Upper lobe of left lung (tissue), 6 donors: ENCODE measurements at regions not wholly inside any gene's neighbourhood (a gene's known extent, or its start where the extent isn't known, plus 50 kb on each side); places are given as distances from the start of the nearest gene placed in this dataset.
A peak's percentile ranks its signal among the peaks of the same experiment; 100 is the strongest.

ENCODE experiments used
- ATAC-seq, 2 donors: fragments of 200-7000 bp; cut with Tn5 transposase; one replicate each; pipeline ENCODE4 v1.9.1; 2022; ENCODE audit warnings: mild to moderate bottlenecking in 2 of 2, moderate library complexity in 2 of 2; ENCODE audit not compliant: low FRiP score in 2 of 2
- DNase-seq, 2 donors: peaks; one replicate each; pipeline ENCODE4 v3.0.0-alpha.2; 2019 to 2020
- H3K27ac ChIP-seq, 4 donors: fragments of 200-600 bp; sonication (generic); one replicate each; pipeline ENCODE4 v1.5.1; 2016 to 2019
- H3K27me3 ChIP-seq, 4 donors: fragments of 200-600 bp; sonication (generic); one replicate each; pipeline ENCODE4 v1.5.1; 2017 to 2019
- H3K36me3 ChIP-seq, 4 donors: fragments of 200-600 bp; sonication (generic); one replicate each; pipeline ENCODE4 v1.5.1; 2016 to 2019
- H3K4me1 ChIP-seq, 4 donors: fragments of 200-600 bp; sonication (generic); one replicate each; pipeline ENCODE4 v1.5.1; 2018 to 2019
- H3K4me3 ChIP-seq, 4 donors: fragments of 200-600 bp; sonication (generic); one replicate each; pipeline ENCODE4 v1.5.1; 2017 to 2019; ENCODE audit warnings: mild to moderate bottlenecking in 2 of 4, moderate library complexity in 1 of 4
- H3K9me3 ChIP-seq, 4 donors: fragments of 200-600 bp; sonication (generic); one replicate each; pipeline ENCODE4 v1.5.1; 2018 to 2019
- CTCF ChIP-seq, 6 experiments: fragments of 450-650 bp in 4 of 6; fragments of 200-600 bp in 2 of 6; sonication (generic) in 2 of 6; IDR thresholded peaks; one replicate each; pipeline ENCODE4 v1.5.1; 2016 to 2019; ENCODE audit warnings: antibody characterized with exemption in 6 of 6
- EP300 ChIP-seq, 4 donors: sonication (generic); formaldehyde crosslinking; IDR thresholded peaks; one replicate each; pipeline ENCODE4 v1.5.1; 2017; ENCODE audit warnings: antibody characterized with exemption in 4 of 4, control low read depth in 2 of 4
- POLR2A ChIP-seq, 4 donors: fragments of 450-650 bp; IDR thresholded peaks; one replicate each; pipeline ENCODE4 v1.5.1; 2016 to 2017; ENCODE audit warnings: antibody characterized with exemption in 4 of 4, mild to moderate bottlenecking in 2 of 4
- POLR2AphosphoS5 ChIP-seq, 2 donors: sonication (generic); formaldehyde crosslinking; IDR thresholded peaks; one replicate each; pipeline ENCODE4 v1.5.1; 2017; ENCODE audit warnings: antibody characterized with exemption in 2 of 2
- WGBS, 2 donors: methylation state at CpG; one replicate each; pipeline ENCODE4 v1.1.5; 2017 to 2018; 5-methylcytosine and 5-hydroxymethylcytosine counted together
- donor health status: DM: no; HTN: no; CAD: no; lungs with moderate emphysema.
- donor health status: DM: no; HTN: yes; CAD: no; lungs with severe emphysema.

DNA sequence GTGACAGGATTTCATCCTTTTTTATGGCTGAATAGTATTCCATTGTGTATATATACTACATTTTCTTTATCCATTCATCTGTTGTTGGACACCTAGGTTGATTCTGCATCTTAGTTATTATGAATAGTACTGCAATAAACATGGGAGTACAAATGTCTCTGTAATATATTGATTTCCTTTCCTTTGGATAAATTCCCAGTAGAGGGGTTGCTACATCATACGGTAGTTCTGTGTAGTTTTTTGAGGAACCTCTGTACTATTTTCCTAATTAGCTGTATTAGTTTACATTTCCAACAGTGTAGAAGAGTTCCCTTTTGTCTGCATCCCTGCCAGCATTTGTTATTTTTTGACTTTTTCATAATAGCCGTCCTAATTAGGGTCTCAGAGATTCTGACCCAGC lies 201.3 kb downstream of the GIPC2 start:
- no peak for DNase-seq

GRCh38 chr1:78250201-78250600 lies 204.4 kb downstream of the GIPC2 start:
- WGBS, 2 donors = 58 to 62% methylated on average over 4 of the region's 4 CpGs
- DNase-seq (no peak), ATAC-seq (no peak)

More for the DNA sequence above, 201.3 kb downstream of the GIPC2 start:
- no peak for TF ChIP-seq POLR2AphosphoS5 (IDR thresholded peaks at IDR 0.05)
- TF ChIP-seq EP300 (IDR thresholded peaks at IDR 0.05) = no peak
- TF ChIP-seq POLR2A (IDR thresholded peaks at IDR 0.05) = no peak
- TF ChIP-seq CTCF (IDR thresholded peaks at IDR 0.05) = no peak
- Histone ChIP-seq H3K4me1 (no peaks in the 10 kb centered on the region), H3K9me3 (no peaks in the 10 kb centered on the region), H3K27me3 (no peaks in the 10 kb centered on the region), H3K36me3 (peaks cover 0 to 10% (median 2%) of the 10 kb centered on the region in 4 donors), H3K4me3 (no peak overlapping the region), H3K27ac (no peak overlapping the region)
- ATAC-seq = no peak
- 59 to 86% methylated on average over 2 of the region's 2 CpGs for WGBS, 2 donors

DNA sequence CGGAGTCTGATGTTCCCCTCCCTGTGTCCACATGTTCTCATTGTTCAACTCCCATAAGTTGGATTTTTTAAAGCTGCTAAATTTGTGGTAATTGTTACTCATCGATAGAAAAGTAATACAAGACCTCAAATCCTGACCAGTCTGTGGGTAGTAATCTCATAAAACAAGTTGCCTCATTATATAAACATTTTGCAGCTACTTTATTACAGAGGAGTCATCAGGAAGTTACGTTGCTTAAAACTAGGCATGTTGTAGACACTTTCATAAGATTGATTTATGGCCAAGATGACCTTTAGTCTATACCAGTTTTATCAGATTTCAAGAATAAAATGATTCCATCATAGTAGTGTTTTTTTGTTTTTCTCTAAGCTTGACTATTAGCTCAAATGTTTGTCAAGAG lies 208.8 kb downstream of the GIPC2 start:
- no peak overlapping the region for H3K4me3 ChIP-seq
- ATAC-seq (peak in 1 of 2 donors; percentile 56), DNase-seq (no peak)
- H3K27ac ChIP-seq = no peak overlapping the region
- peaks cover 0 to 14% (median 6%) of the 10 kb centered on the region in 4 donors for H3K9me3 ChIP-seq
- 77 to 82% methylated on average over 3 of the region's 3 CpGs for WGBS, 2 donors
- peaks cover 0 to 14% (median 4%) of the 10 kb centered on the region in 4 donors for H3K36me3 ChIP-seq
- H3K4me1 ChIP-seq = no peaks in the 10 kb centered on the region
- H3K27me3 ChIP-seq = no peaks in the 10 kb centered on the region
- TF ChIP-seq POLR2AphosphoS5 (IDR thresholded peaks at IDR 0.05) = no peak
- no peak for TF ChIP-seq EP300 (IDR thresholded peaks at IDR 0.05)
- TF ChIP-seq POLR2A (IDR thresholded peaks at IDR 0.05) = no peak
- no peak for TF ChIP-seq CTCF (IDR thresholded peaks at IDR 0.05)

More at GRCh38 chr1:78250201-78250600, 204.4 kb downstream of the GIPC2 start:
- no peak overlapping the region for H3K27ac ChIP-seq
- no peak overlapping the region for H3K4me3 ChIP-seq
- H3K9me3 ChIP-seq = peaks cover 0 to 8% (median 1%) of the 10 kb centered on the region in 4 donors
- peaks cover 0 to 14% (median 4%) of the 10 kb centered on the region in 4 donors for H3K36me3 ChIP-seq
- TF ChIP-seq POLR2AphosphoS5 (IDR thresholded peaks at IDR 0.05) (no peak), CTCF (IDR thresholded peaks at IDR 0.05) (no peak), POLR2A (IDR thresholded peaks at IDR 0.05) (no peak), EP300 (IDR thresholded peaks at IDR 0.05) (no peak)
- no peaks in the 10 kb centered on the region for H3K27me3 ChIP-seq
- no peaks in the 10 kb centered on the region for H3K4me1 ChIP-seq

DNA sequence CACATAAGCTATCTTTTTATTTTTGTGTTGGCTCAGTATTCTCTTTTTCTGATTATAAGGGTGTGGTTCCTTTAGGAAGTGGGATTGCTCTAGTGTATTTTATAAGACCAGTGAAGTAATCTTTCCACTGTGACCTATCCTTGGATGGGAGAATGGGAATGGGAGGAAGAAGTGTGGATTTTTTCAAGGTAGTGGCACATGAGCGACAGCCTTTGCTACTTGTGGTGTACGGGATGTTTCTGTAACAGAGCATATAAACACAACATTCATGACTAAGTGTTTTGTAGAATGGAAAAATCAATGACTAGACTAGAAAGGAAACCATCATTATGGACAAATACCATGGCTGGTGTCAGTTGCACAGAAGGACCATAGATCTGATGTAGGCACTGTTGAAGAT lies 209.6 kb downstream of the GIPC2 start:
- WGBS, 2 donors = 58 to 77% methylated on average over 2 of the region's 2 CpGs
- ATAC-seq = peak in 1 of 2 donors; percentile 70
- Histone ChIP-seq H3K27me3 (no peaks in the 10 kb centered on the region), H3K27ac (no peak overlapping the region), H3K9me3 (peaks cover 0 to 14% (median 6%) of the 10 kb centered on the region in 4 donors), H3K36me3 (peaks cover 0 to 14% (median 4%) of the 10 kb centered on the region in 4 donors), H3K4me1 (no peaks in the 10 kb centered on the region), H3K4me3 (no peak overlapping the region)
- no peak for TF ChIP-seq CTCF (IDR thresholded peaks at IDR 0.05)
- TF ChIP-seq EP300 (IDR thresholded peaks at IDR 0.05) = no peak
- no peak for TF ChIP-seq POLR2AphosphoS5 (IDR thresholded peaks at IDR 0.05)
- TF ChIP-seq POLR2A (IDR thresholded peaks at IDR 0.05) = no peak
- no peak for DNase-seq

DNA sequence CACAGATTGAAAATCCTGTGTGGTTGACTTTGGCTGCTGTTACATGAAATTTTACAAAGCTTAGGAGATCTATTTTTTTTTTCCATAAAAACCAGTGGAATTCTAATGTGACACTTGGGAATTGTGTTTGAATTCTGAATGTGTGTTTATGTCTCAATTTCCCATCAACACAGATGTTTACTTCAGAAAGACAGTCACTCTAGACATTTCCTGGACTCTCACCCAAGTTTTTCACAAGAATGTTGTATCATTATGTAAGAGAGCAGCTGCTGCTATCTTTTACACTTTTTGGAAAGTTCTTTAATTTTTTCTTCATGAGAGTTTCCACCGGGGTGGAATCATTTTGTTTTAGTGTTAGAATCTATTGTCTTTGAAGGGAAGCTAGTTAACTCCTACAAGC lies 210.1 kb downstream of the GIPC2 start:
- Histone ChIP-seq H3K27ac (no peak overlapping the region), H3K36me3 (peaks cover 0 to 14% (median 4%) of the 10 kb centered on the region in 4 donors), H3K4me1 (no peaks in the 10 kb centered on the region), H3K4me3 (no peak overlapping the region), H3K27me3 (no peaks in the 10 kb centered on the region), H3K9me3 (peaks cover 0 to 14% (median 6%) of the 10 kb centered on the region in 4 donors)
- WGBS, 2 donors = 55 to 60% methylated on average over 1 of the region's 1 CpG
- DNase-seq (no peak), ATAC-seq (peak in 1 of 2 donors; percentile 51)
- no peak for TF ChIP-seq EP300 (IDR thresholded peaks at IDR 0.05)
- no peak for TF ChIP-seq POLR2AphosphoS5 (IDR thresholded peaks at IDR 0.05)
- TF ChIP-seq CTCF (IDR thresholded peaks at IDR 0.05) = no peak
- no peak for TF ChIP-seq POLR2A (IDR thresholded peaks at IDR 0.05)
